DMS79 treated with DMSO at 0.1 percent for 48 hours (cell line): ENCODE measurements at regions not wholly inside any gene's neighbourhood (a gene's known extent, or its start where the extent isn't known, plus 50 kb on each side); places are given as distances from the start of the nearest gene placed in this dataset.
"Not testable (repeated sequence)": the region's sequence is repeated elsewhere in the genome, so short reads cannot be mapped to it uniquely, and the experiment has no call there.

Source experiments
- DNase-seq: peaks from one replicate; lab custom pipeline; 2025; lab: John Stamatoyannopoulos, UW

DNA sequence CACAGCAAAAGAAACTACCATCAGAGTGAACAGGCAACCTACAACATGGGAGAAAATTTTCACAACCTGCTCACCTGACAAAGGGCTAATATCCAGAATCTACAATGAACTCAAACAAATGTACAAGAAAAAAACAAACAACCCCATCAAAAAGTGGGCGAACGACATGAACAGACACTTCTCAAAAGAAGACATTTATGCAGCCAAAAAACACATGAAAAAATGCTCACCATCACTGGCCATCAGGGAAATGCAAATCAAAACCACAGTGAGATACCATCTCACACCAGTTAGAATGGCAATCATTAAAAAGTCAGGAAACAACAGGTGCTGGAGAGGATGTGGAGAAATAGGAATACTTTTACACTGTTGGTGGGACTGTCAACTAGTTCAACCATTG lies 207.8 kb downstream of the USP6NL start:
- DNase-seq: not testable (repeated sequence)

DNA sequence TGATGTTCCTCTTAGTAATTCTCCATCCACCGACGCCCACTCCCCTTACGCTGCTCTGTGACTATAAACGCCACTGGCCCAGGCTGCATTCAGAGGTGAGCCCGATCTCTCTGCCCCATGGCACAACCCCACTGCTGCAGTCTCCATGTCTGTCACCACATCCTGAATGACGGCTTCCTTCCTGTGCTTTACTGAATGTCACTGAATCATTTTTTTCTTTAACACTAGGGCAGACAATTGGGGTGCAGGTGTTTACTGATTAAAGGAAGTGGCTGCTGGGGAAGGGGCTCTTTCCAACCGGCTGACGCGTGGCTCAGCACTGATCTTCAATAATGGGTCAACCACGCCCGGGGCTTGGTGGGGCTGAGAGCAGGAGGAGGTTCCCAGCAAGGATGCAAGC lies 208.3 kb downstream of the USP6NL start:
- DNase-seq: no peak

DNA sequence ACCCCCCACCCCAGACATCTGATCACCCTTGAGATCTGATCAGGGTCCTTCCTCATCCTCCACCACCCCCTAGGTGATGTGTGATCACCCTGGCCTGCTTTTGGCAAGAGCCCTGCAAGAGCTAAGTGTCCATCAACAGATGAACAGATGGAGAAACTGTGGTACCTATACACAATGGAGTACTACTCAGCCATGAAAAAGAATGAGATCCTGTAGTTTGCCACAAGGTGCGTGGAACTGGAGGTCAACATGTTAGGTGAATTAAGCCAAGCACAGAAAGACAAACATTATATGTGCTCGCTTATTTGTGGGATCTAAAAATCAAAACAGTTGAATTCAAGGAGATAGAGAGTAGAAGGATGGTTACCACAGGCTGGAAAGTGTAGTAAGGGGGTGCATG lies 209.1 kb downstream of the USP6NL start:
- DNase-seq: no peak

DNA sequence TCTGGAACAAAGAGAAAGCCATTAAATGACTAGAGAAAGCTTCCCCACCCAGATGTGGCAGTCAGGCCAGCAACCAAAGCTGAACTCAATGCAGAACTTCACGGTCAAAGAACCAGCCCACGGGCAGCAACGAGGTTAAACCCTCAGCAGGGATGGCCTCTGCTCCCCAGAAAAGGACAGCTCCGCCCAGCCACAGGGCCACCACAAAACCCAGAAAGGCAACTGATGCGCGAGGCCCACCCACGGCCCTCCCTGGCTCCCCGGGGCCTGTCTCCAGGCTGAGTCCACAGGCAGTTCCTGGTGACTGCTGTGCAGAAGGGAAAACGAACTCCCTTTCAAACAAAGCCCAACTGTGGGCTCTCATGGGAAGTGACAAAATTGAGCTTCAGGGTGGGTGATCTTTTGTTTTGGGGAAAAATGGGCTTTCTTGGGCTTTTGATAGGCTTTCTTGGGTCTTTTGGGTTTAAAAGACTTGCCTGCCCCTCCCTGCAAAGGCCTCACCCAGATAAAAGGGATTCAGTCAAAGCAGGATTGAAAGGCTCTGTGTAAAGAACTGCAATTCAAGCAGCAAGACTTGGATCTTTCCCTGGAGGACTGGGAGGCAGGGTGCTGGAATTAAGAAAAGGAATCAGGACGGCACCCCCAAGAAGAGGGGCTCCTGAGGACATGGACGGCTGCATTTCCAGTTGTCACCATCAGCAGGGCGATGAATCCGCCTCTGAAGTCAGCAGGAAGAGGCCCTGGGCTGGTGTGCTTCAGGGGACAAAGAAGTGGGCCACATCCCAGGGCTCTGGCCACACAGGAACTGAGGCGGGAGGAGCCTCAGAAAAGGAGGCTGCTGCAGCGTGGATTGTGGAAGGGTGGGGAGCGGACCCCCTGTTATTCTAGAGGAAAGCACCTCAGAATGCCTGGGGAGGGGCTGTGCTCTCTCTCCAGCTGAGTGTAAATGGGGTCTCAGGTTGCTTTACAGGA lies 209.9 kb downstream of the USP6NL start:
- no peak for DNase-seq

DNA sequence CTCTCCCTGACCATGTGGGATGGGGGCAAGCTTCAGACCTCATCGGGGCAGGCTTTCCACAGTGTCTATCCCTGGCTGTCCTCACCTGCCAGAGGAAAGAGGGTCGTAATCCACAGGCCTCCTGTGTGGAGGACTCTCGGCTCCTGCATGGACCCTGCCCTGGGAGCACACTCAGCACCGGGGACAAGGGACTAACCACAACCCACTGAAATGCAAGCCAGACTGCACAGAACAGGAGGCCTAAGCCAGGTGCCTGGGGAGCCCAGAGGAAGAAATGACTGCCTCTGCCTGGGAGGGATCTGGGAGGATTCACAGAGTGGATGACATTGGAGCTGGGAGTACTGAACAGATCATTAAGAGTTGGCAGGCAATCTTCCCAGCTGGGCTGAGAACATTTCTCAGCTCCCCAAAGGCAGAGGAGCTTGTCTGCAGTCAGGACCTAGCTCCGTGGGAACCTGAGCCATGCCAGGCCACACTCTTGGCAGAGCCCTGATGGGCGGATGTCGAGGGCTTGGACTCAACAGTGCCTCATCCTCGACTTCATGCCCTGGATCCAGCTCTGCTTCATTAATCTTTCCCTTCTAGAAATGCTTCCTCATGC lies 213.4 kb downstream of the USP6NL start:
- peak; percentile 9 for DNase-seq

DNA sequence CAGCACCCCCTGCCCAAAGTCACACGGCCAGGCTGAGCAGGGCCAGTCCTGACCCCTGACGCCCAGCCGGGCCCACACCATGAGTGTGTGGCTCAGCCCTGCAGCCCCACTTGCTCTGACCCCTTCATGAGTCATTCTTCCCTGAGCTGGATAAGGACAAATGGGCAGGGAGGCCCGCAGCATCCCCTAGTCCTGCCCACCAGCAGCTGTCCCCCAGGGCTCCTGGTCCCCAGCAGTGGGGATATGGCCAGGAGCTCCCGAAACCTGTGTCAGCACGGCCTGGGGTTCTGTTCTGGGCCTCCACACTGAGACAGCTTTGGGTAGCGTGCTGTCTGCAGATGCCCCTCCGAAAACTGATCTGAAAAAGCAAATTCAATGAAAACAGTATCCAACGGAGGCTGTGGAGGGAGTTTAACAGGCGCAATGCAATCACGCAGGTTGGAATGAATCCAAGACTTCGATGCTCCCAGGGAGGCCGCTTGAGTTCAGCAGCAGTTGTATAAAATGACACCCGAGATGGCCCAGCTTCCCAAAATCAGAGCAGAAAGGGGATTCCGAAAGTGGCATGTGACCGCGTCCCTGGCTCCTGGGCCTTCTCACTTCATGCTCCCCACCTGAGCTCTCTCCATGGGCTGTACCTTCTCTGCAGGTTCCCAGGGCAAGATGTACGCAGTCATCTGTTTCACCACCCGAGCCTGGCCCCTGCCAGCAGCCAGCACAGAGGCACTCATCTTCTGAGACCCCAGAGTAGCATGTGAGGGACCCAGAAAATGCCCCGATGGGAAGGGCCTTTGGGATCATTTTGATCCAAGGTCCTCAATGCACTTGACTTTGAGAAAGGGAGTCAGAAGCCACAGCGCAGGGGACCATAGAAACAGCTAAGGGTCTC lies 214.1 kb downstream of the USP6NL start:
- DNase-seq: no peak

DNA sequence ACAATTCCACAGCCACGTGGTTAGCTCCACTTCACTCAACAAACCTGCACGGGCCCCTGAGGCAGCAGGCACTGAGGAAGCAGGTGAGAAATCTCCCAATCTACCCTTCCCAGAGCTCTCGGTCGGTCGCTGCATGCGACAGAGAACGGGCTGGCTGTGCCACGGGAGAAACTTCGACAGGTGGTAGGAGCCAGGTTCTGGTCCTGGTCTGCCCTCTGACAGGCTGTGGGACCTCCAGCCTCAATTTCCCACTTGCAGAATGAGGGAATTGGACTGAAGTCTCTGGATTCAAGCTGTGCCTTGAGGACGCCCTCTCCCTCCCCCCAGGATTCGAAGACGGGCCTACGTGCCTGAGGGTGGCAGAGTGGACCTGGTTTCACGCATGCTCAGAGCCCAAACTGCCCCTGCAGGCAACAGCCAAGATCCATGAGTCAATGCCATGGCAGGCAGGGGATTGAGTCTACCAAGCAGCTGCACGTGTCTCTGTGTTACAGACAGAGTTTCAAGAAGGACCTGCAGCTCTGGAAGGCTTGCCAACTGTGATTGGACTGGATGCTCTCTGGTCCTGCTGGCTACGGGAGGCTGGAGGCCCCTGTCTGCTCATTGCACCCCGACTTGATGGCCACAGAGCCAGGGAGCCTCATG lies 215.0 kb downstream of the USP6NL start:
- no peak for DNase-seq

DNA sequence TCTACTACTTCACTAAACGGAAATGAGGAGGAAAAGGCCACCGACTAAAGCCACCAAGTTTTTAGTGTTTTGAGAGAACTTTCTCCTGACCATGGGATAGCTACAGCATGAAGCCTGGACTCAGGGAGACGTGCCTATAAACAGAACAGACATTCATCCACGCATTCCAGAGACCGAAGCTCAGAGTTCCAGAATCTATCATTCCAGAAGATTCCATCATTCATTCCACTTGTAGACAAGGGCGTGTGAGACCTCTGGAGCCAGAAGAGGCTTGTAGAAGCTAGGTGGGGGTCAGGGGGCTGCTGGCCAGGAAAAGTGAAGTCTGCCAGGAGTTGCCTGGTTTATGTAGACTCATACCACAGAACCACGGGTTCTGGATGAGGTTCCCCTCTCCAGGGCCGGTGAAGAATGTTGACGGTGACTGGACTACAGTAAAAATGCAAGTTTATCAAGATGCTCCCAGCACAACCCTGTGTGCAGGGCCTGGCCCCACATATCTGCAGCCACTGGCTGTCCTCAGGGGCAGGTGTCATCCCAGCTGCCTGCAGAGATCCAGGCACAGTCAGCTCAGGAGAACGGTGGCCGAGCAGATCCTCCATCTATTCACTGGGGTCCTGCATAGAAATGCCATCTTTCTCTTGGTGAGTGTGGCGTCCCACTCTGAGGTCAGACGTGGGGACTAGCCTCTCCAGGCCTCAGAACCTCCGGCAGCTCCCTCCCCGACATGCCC lies 215.7 kb downstream of the USP6NL start:
- no peak for DNase-seq

DNA sequence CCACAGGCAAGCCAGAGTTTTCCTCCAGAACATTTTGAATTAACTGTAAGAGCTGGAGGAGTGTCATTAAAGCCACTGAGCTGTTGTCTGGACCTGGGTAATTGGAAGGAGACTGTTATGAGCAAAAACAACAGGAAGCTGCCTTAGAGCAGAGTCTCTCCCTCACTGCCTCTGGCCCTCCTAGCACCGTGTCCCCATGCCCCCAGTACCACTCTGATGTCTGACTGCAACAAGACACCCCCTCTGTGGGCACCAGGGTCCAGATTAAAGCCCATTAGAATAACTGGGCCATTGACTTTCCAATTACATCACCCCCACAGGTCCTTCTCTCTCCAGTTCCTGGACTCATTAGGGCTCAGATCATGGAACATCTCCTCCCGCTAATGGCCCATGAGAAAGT lies 216.3 kb downstream of the USP6NL start:
- no peak for DNase-seq

DNA sequence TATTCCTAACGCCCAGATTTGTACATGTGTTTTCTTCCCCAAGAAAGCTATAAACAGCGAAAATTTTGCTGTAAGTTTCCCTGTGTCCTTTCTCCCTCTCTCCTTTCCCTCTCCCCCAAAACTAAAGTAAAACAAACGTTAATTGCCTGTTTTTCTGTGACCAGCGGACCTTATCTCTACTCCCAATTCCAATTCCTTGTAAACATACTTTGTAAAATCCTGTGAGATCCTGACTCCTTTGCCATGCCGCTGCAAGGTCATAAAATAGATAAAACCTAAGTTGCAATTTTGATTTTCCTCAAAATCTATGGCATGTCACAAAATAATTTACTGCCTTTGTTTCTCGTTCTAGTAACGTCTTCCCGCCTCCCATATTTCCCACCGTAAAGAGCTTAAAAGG lies 217.6 kb downstream of the USP6NL start:
- DNase-seq: no peak

DNA sequence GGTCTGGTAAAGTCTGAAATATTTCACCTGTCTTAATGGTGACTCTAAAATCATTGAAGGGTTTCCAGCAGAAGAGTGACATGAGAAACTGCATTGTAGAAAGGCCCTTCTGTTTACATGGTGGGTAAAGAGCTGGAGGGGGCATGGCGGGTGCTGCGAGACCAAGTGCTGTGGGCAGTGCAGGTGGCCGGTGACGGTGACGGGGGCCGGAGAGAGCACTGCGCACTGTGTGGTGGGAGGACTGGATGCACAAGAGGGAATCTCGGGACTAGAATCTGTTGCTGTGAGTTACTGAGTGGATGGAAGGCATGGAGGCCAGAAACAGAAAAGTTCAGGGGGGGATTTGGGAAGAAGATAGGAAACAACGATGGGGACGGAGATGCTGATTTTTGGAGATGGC lies 218.7 kb downstream of the USP6NL start:
- DNase-seq: no peak

DNA sequence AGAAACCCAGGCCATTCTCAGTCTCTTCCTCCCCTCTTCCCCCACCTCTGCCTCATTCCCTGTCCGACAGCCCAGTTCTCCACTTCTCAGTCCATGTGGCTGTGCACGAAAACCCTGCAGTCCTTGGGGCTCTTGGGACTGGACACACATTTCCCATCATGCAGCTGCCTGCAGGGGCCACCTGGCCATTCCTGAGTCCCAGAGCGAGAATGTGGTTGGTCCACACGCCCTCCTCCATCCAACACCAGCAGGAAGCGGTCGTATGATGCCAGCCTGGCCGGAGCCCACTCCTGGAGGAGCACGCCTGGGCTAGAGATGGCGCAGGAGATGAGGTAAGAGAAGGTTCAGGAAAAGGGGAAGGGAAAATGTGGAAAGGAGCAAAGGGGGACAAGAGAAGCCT lies 222.5 kb downstream of the USP6NL start:
- DNase-seq: no peak

DNA sequence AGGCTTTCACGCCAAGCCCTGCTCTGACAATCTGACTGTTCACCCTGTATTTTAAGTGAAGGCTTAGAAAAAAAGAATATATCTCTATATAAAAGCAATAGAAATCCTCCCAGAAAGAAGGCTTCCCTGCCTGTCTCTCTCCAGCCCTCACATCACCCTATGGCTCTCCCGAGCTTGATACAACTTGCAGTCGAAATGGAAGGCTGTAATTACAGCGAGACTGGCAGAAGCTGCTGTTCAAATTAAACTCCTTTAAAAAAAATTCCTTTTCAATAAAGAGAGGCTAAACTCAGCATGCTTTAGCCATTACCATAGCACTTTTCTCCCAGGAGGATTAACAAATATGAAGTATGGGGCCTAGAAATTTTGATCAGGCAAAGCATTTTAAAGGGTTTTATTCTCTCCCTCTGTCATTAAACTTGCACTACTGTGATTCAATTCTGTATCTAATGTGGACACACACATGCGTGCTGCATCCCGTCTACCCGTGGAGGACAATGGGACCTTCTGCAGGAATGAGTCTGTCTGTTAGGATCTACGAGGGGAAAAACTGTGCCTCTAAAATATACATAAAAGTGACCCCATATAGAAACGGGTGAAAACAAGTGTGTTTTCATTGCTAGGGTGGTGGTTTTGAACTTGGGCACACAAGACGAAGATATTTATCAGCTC lies 223.8 kb downstream of the USP6NL start:
- DNase-seq: no peak

DNA sequence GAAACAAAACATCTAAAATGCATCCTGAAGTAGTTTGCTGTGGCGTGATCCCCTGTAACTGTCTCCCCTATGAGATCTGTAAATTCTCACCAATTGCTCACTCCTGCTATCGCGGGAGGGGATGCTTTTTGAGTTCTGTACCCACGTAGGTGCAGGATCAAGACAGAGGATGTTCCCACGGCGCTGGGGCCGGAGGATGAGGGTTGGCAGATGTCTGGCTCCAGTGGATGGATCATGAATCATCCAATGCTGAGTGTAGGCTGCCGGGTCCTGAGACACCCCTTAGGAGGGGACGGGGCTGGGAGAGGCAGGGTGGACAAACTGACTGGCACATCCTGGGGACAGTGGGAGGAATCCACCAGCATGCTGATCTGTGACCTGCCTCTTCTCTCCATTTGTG lies 224.4 kb downstream of the USP6NL start:
- DNase-seq: no peak
